BE2C (cell line): ENCODE measurements at regions not wholly inside any gene's neighbourhood (a gene's known extent, or its start where the extent isn't known, plus 50 kb on each side); places are given as distances from the start of the nearest gene placed in this dataset.

Experiments
- DNase-seq: peaks from one replicate; pipeline ENCODE4 v3.0.0-alpha.2; 2020
- H3K27me3 ChIP-seq: fragments of 250-450 bp; sonication (Bioruptor Pico); 2 replicates; pipeline ENCODE4 v1.5.1; 2020; ENCODE audit warnings: mild to moderate bottlenecking
- H3K36me3 ChIP-seq: fragments of 250-450 bp; sonication (Bioruptor Pico); 2 replicates; pipeline ENCODE4 v1.5.1; 2020; ENCODE audit warnings: mild to moderate bottlenecking
- H3K4me1 ChIP-seq: fragments of 250-450 bp; sonication (Bioruptor Pico); 2 replicates; pipeline ENCODE4 v1.5.1; 2020
- H3K4me3 ChIP-seq: 2 replicates; pipeline ENCODE4 v1.5.1; 2011; ENCODE audit warnings: low read depth, low read length
- H3K9me3 ChIP-seq: fragments of 250-450 bp; sonication (Bioruptor Pico); 2 replicates; pipeline ENCODE4 v1.5.1; 2020
- TF ChIP-seq, protein P1 (sequence below): IDR thresholded peaks from 2 replicates; pipeline ENCODE4 v1.5.1; 2012; ENCODE audit warnings: mild to moderate bottlenecking, low read depth, low read length

DNA sequence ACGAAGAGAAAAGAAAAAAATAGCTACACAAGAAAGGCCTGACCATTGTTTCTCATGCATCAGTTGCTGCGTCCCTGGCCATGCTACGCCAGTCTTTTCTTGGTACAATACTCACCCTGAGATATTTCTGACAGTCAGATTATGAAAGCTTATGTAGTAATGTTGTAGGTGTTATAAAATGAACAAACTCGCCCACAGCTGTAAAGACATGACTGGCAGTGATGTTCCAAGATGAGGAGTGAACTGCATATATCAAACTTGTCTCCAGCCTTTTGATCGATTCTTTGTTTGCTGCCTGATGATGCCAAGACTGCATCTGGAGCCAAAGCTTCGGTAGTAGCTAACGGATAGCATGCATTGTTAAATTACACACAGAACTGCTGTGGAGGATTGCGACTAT is 822.7 kb downstream of the TUSC7 start:
- no peaks in the 10 kb centered on the region for H3K27me3 ChIP-seq

DNA sequence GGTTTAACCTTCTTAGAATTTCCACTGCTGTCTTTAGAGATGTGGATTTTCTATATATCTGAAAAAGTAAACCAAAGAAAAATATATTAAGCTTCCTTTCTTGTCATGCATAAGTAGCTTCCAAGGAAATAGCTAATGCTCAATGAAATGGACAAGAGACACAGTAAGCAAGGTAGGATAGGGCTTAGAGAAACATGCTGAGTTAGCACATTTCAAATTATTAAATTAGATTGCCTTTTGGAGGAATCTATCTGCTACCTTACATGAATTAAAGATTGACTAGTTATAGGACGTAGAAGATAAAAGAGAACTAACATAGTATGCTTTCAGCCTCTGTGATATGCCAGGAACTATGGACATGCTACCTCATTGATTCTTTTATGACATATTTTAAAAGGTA is 824.6 kb downstream of the TUSC7 start:
- H3K9me3 ChIP-seq = no peaks in the 10 kb centered on the region
- no peak overlapping the region for H3K4me3 ChIP-seq
- no peak for DNase-seq
- no peaks in the 10 kb centered on the region for H3K27me3 ChIP-seq
- no peaks in the 10 kb centered on the region; the same call in 1 of the 2 replicates for H3K36me3 ChIP-seq
- peaks cover 13% of the 10 kb centered on the region for H3K4me1 ChIP-seq
- TF ChIP-seq, protein P1, sequence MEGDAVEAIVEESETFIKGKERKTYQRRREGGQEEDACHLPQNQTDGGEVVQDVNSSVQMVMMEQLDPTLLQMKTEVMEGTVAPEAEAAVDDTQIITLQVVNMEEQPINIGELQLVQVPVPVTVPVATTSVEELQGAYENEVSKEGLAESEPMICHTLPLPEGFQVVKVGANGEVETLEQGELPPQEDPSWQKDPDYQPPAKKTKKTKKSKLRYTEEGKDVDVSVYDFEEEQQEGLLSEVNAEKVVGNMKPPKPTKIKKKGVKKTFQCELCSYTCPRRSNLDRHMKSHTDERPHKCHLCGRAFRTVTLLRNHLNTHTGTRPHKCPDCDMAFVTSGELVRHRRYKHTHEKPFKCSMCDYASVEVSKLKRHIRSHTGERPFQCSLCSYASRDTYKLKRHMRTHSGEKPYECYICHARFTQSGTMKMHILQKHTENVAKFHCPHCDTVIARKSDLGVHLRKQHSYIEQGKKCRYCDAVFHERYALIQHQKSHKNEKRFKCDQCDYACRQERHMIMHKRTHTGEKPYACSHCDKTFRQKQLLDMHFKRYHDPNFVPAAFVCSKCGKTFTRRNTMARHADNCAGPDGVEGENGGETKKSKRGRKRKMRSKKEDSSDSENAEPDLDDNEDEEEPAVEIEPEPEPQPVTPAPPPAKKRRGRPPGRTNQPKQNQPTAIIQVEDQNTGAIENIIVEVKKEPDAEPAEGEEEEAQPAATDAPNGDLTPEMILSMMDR = no peak

More for the DNA sequence above, 822.7 kb downstream of the TUSC7 start:
- H3K4me3 ChIP-seq = no peak overlapping the region
- no peaks in the 10 kb centered on the region for H3K36me3 ChIP-seq
- no peak for DNase-seq
- TF ChIP-seq, protein P1 = no peak
- H3K4me1 ChIP-seq = peaks cover 13% of the 10 kb centered on the region
- H3K9me3 ChIP-seq = no peaks in the 10 kb centered on the region

DNA sequence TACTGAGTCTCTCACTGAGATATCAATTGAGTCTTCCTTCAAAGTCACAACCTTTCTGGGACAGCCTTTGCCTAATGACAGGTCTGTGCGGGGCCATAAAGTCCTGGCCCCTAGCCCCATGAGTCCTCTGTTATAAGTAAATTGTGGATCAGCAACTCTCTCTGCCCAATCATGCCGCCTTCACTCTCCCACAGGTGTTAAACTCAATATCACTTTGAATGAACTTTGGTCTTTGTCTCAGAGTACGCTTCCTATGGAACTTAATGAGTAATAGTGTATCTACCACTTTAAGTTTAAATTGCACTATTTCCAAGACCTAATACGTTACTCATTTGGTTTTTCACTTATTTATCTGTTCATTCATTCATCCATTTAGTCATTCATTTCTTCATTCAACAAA is 826.4 kb downstream of the TUSC7 start:
- peaks cover 17% of the 10 kb centered on the region for H3K4me1 ChIP-seq

GRCh38 chr3:117537949-117538348 is 828.4 kb downstream of the TUSC7 start:
- Histone ChIP-seq H3K27me3 (no peaks in the 10 kb centered on the region), H3K36me3 (no peaks in the 10 kb centered on the region; the same call in 1 of the 2 replicates), H3K4me3 (no peak overlapping the region), H3K4me1 (0 out of 2 replicates have a peak, but pooled peaks cover 4% of the 10 kb centered on the region), H3K9me3 (no peaks in the 10 kb centered on the region)
- DNase-seq = no peak
- TF ChIP-seq, protein P1 = no peak

More for the DNA sequence above, 826.4 kb downstream of the TUSC7 start:
- Histone ChIP-seq H3K36me3 (no peaks in the 10 kb centered on the region; the same call in 1 of the 2 replicates), H3K9me3 (no peaks in the 10 kb centered on the region), H3K4me3 (no peak overlapping the region), H3K27me3 (no peaks in the 10 kb centered on the region)
- no peak for DNase-seq
- TF ChIP-seq, protein P1 = no peak

DNA sequence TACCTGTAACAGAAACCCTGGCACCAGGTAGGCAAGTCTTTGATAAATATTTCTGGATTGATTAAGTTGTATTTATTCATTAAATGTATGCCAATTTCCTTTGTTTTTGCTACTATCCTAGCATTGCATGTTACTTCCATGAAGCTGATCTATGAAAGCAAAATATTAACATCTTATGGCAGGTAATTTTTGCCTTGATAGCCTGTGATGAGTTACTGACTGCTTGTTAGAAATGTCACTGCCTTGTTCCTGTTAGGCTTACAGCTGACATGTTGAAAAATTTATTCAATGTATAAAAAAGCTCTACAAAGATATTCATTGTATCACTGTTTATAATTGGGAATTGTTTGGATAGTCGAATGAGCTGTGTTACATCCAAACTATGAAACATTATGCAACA is 830.1 kb downstream of the TUSC7 start:
- no peak for DNase-seq
- H3K36me3 ChIP-seq = no peaks in the 10 kb centered on the region; the same call in 1 of the 2 replicates
- 0 out of 2 replicates have a peak, but pooled peaks cover 4% of the 10 kb centered on the region for H3K4me1 ChIP-seq
- no peaks in the 10 kb centered on the region for H3K27me3 ChIP-seq
- H3K9me3 ChIP-seq = no peaks in the 10 kb centered on the region
- TF ChIP-seq, protein P1 = no peak
- no peak overlapping the region for H3K4me3 ChIP-seq

DNA sequence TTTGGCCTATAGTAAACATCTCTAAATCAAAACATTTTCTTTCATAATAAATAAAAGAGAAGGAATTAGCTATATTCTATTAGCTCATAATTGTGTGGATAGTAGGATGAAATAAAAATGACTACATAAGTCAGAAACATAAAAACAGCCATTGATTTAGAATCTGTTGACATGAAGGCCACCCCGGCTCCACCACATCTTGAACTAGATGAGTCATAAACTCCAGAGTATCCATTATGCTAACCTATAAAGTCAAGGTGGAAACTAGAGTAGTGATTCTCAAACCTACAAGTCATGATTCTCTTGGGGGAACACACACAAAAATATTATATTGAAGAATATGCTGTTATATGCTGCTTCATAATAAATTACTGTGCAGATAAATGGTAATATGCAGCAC is 831.0 kb downstream of the TUSC7 start:
- no peak overlapping the region for H3K4me3 ChIP-seq
- TF ChIP-seq, protein P1 = no peak
- no peaks in the 10 kb centered on the region; the same call in 1 of the 2 replicates for H3K36me3 ChIP-seq
- DNase-seq = no peak
- no peaks in the 10 kb centered on the region for H3K9me3 ChIP-seq
- H3K27me3 ChIP-seq = no peaks in the 10 kb centered on the region
- 0 out of 2 replicates have a peak, but pooled peaks cover 4% of the 10 kb centered on the region for H3K4me1 ChIP-seq
